Omental fat pad (tissue), 3 donors: ENCODE measurements at regions not wholly inside any gene's neighbourhood (a gene's known extent, or its start where the extent isn't known, plus 50 kb on each side); places are given as distances from the start of the nearest gene placed in this dataset.

Source experiments
- ATAC-seq: fragments of 150-250 bp; one replicate; pipeline ENCODE4 v1.9.1; 2016; ENCODE audit warnings: mild to moderate bottlenecking, moderate library complexity; ENCODE audit not compliant: low FRiP score
- DNase-seq: peaks from one replicate; pipeline ENCODE4 v3.0.0-alpha.2; 2019; ENCODE audit warnings: low spot score
- TF ChIP-seq, protein P1 (sequence below), 3 donors: fragments of 450-650 bp; IDR thresholded peaks; one replicate each; pipeline ENCODE4 v1.5.1; 2016 to 2017; ENCODE audit warnings: antibody characterized with exemption in 3 of 3, mild to moderate bottlenecking in 3 of 3, moderate library complexity in 2 of 3

DNA sequence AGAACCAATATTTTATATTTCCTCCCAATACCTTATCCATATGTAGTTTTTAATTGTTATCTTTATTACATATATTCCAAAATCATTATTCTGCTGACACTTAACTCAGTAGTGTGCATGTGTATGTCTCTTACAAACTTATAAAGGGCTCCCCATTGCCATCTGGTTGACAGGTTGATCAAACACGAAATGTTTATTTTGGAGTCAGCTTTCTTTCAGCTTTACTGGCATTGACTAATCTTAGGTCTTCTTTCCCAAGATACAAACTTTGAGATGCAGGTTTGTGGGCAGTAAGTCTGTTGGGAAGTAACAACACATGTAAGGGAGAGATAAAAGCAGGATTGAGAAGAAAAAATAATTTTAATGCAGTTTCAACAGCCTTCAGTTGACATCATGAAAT lies 716.0 kb upstream of the CHD1 start:
- ATAC-seq (no peak), DNase-seq (no peak)
- TF ChIP-seq, protein P1, sequence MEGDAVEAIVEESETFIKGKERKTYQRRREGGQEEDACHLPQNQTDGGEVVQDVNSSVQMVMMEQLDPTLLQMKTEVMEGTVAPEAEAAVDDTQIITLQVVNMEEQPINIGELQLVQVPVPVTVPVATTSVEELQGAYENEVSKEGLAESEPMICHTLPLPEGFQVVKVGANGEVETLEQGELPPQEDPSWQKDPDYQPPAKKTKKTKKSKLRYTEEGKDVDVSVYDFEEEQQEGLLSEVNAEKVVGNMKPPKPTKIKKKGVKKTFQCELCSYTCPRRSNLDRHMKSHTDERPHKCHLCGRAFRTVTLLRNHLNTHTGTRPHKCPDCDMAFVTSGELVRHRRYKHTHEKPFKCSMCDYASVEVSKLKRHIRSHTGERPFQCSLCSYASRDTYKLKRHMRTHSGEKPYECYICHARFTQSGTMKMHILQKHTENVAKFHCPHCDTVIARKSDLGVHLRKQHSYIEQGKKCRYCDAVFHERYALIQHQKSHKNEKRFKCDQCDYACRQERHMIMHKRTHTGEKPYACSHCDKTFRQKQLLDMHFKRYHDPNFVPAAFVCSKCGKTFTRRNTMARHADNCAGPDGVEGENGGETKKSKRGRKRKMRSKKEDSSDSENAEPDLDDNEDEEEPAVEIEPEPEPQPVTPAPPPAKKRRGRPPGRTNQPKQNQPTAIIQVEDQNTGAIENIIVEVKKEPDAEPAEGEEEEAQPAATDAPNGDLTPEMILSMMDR (IDR thresholded peaks at IDR 0.05): no peak

DNA sequence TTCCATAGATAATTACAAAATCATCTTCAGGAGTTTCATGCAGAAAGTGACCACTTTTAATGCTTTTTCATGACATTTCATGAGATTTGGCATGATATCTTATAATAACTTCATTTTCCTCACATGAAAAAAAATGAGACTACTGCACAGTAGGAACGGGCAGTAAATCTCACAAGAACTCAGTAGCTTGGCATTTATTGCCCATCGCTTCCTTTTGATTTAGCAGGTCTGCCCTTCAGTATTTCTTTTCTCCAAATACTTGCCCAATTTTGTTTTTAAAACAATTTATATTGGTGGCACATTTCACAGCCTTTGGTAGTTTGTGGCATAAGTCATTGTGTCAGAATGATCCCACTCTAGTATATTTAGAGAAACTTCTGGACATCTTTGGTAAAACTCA lies 711.8 kb upstream of the CHD1 start:
- TF ChIP-seq, protein P1 (IDR thresholded peaks at IDR 0.05): no peak
- ATAC-seq (no peak), DNase-seq (no peak)

DNA sequence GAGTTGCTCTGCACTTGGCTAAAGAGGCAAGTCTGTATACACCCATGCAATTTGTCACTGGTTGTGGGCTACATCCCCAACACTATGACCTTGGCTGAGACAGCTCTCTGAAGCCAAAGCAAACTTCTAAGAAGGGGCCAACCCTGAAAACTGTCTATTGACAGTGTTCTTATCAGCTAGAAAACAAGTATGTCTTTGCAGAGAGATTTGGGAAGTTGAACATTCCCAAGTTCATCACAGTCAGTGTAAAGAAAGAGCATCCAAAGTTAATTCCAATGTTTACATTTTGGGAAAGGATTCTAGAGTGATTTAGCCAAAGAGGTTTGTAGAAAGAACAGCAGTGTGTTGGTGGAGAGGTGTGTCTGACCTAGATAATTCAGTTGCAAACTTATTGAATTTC lies 711.1 kb upstream of the CHD1 start:
- DNase-seq (no peak), ATAC-seq (no peak)
- TF ChIP-seq, protein P1 (IDR thresholded peaks at IDR 0.05): no peak

DNA sequence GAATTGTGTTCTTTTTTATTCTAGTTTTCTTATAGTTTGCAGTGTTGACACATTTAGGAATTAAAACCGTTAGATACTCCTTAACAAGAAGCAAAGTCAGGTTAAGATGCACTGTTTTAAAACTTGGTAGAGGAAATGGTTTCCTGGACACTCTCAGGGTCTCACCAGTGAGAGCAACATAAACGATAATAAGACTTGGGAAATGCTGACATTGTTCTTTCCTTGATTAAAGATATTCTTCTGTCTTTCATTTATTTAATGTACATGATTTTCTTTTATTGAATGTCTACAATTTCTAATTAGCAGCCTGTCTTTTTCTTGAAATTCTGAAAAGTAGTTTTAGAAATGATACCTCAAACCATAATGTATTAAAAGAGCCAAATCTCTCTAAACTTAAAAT lies 707.9 kb upstream of the CHD1 start:
- TF ChIP-seq, protein P1 (IDR thresholded peaks at IDR 0.05): no peak
- ATAC-seq (no peak), DNase-seq (no peak)

DNA sequence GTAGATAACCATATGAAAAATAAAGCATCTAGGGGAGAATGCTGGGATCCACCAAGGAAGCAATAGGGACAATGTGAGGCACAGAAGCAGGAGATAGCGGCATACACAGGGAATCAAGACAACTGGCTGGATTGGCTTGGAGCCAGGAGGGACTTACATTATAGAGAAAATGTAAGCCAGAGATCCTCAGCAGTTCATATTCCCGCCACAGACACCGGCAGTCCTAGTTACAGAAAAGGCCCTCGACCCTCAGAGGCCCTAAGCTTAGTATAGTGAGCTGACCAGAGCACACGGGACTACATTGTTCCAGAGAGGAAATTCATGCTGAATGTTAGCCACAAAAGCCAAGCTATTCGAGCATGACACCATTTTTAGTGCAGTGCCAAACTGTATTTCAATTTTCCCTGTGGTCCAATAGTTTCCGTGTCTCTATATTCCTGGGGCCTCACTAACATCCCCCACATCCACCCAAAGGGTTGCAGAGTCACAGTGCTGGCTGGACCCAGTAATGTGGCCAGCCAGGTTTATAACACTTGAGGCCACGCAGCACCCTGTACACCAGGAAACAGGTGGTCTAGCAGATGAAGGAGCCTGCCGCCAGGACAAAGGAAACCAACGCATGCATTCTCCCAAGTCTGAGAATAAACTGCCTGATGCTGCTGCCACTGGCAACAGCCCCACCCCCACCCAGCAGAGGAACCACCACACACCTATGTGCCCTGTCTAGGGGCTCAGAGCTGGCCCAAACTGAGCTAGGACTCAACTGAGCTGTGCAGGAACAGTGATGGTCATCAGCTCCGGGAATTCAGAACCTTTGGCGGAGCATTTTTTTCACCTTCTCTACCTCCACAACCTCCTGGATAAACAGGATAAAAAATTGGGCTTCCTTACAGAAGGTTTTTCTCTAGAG lies 693.2 kb upstream of the CHD1 start:
- DNase-seq (no peak), ATAC-seq (no peak)

DNA sequence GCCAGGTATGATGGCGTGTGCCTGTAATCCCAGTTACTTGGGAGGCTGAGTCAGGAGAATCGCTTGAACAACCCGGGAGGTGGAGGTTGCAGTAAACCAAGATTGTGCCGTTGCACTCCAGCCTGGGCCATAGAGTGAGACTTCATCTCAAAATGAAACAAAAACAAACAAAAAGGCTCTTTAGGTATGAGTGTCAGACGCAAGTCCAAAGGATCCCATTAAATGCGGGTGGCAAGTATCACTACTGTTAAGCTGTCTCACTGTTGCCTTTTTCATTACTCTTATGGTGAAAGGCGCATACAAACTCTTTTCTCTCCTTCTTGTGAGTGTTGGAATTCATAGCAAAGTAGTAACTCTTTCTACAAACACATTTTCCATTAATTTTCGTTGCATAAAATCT lies 688.5 kb upstream of the CHD1 start:
- ATAC-seq (no peak), DNase-seq (no peak)
- TF ChIP-seq, protein P1 (IDR thresholded peaks at IDR 0.05): no peak

More for the DNA sequence above, 693.2 kb upstream of the CHD1 start:
- TF ChIP-seq, protein P1 (IDR thresholded peaks at IDR 0.05): no peak

DNA sequence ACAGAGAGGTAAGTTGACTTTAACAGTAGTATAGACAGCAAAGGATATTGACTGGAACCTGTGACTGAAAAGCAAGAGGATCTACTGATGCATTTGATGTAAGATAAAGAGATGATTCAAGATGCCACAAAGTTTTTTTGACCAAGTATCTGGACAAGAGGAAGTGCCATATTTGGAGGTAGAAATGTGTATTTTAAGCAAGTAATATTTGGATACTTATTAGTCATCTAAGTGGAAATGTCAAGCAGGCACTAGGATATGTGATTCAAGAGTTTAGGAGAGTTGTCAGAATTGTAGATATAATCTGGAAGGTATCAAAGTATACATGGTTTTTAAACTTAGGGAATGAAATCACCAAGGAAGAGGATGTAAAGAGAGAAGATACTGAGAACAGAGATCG lies 686.1 kb upstream of the CHD1 start:
- DNase-seq (no peak), ATAC-seq (no peak)
- TF ChIP-seq, protein P1 (IDR thresholded peaks at IDR 0.05): no peak
